COLO668 (cell line): ENCODE measurements at regions not wholly inside any gene's neighbourhood (a gene's known extent, or its start where the extent isn't known, plus 50 kb on each side); places are given as distances from the start of the nearest gene placed in this dataset.

ENCODE experiments used
- DNase-seq: peaks from one replicate; lab custom pipeline; 2025; ENCODE audit not compliant: unreplicated experiment; lab: John Stamatoyannopoulos, UW

DNA sequence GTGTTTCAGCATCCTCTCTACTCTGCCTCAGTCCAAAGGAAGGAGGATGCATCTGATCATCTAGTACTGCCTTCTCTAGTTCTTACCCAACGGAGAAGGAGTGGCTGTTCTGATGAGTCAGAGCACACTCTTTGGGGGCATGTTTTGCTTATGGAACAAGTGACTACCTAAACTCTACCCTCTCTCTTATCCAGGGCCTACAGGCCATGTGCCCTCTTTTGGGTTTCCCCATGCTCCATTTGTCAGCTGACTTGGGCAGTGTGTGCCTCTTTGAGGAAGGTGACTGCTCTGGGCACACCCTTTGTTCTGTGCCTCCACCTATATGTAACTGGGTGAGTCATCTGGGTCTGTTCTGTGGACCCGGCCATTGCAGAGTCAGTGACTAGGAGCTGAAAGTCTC, 89.6 kb upstream of the BNC2 start:
- DNase-seq, result no peak

DNA sequence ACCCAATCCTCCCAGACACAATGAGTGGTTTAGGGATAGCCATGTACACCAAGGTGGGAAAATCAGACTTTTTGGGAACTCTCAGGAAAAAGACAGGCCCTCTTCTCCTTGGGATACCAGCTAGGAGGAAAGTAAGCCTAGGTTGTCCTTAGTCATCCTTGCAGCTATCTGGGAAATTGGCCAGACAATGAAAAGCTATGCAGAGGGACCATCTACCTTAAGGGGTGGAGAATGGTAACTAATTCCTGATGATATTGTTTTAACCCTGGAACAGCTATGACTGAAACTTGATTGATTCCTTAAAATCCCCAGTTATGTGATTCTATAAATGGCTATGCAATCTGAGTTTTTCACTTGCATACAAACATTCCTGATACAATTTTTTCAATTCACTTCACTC, 88.9 kb upstream of the BNC2 start:
- DNase-seq, result no peak

DNA sequence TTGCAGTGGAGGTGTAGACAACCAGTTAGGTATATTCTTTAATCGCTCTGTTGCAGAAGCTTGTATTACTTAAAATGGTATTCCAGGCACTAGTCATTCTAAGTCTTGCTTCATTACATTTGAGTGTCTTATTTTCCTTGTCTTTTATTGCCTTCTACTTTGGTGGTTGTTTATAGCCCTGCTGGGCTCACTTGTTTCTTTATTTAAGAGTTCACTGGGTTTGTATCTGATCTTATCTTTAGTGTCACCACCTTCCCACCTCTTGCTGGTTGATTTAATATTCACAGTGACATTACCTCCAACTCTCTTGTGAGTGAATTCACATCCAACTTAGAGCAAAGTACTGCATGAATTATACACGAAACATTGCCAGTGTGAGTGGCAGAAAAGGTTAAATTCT, 83.6 kb upstream of the BNC2 start:
- no peak for DNase-seq

DNA sequence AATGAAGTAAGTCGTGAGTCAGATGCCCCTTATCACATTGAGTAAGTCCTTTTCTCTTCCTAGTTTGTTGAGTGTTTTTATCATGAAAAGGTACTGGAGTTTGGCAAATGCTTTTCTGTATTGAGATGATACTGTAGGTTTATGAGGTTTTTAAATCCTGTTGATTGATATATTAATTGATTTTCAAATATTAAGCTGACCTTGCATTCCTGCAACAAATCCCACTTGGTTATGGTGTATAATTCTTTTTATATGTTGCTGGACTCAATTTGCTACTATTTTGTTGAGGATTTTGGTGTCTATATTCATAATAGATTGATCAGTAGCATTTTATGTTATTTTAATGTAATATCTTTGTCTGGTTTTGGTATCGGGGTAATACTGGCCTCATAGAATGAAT, 81.0 kb upstream of the BNC2 start:
- DNase-seq, result no peak

DNA sequence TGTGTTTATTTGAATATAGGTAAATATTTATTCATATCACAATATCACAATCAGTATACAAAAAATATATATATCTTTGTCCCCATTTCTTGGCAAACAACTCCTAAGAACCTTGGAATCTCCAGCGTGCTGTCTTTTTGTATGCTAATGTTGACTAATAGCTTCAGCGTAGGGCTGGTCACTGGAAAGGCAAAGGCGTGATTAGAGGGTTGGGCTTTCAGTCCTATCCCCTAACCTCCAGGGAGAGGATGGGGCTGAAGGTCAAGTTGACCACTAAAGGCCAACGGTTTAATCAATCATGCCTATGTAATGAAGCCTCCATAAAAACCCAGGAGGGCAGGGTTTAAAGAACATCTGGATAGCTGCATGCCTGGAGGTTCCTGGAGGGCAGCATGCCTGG, 79.6 kb upstream of the BNC2 start:
- no peak for DNase-seq

- DNase-seq, result no peak
These were observed 60.1 kb upstream of the BNC2 start for GRCh38 chr9:16930578-16930977.

GRCh38 chr9:16928179-16928945, 57.9 kb upstream of the BNC2 start:
- DNase-seq, result no peak

DNA sequence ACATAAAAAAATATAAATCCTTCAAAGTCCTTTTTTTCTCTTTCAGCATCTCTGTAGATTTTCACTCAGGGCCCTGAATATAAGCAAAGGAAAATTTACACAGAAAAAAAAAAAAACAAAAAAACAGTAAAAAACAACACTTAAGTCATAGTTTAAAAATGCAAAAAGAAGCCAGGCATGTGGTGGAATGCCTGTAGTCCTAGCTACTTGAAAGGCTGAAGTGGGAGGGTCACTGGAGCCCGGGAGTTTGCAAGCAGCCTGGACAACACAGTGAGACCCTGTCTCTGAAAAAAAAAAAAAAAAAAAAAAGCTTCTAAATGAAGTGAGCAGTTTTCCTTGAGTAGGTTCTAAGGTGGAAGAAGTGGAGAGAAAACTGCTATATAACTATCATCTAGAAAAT, 55.0 kb upstream of the BNC2 start:
- DNase-seq, result no peak

GRCh38 chr9:16924311-16924915, 53.9 kb upstream of the BNC2 start:
- no peak for DNase-seq

- DNase-seq, result no peak
These were observed 51.4 kb upstream of the BNC2 start for GRCh38 chr9:16921855-16922254.
